ENCODE measurements at regions not wholly inside any gene's neighbourhood (a gene's known extent, or its start where the extent isn't known, plus 50 kb on each side); places are given as distances from the start of the nearest gene placed in this dataset.

DNA sequence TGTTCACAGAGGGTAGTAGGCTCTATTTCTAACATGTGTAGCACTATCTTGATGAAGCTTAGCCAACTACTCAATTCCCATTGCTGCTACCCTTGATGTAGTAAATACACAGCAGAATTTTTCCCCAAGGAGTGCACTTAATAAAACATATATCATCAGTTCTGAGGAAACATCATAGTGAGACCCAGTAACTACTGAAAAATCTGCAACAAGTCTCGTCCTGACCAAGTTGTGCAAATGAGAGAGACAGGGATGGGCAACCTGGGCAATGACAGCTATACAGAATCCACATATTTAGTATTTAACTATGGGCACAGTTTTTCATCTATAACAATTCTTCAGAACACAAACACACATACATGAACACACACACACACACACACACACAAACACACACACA lies 1073.8 kb upstream of the SORCS1 start:
- no peak for TF ChIP-seq POLR2A (IDR thresholded peaks at IDR 0.05)
- TF ChIP-seq, protein P1, sequence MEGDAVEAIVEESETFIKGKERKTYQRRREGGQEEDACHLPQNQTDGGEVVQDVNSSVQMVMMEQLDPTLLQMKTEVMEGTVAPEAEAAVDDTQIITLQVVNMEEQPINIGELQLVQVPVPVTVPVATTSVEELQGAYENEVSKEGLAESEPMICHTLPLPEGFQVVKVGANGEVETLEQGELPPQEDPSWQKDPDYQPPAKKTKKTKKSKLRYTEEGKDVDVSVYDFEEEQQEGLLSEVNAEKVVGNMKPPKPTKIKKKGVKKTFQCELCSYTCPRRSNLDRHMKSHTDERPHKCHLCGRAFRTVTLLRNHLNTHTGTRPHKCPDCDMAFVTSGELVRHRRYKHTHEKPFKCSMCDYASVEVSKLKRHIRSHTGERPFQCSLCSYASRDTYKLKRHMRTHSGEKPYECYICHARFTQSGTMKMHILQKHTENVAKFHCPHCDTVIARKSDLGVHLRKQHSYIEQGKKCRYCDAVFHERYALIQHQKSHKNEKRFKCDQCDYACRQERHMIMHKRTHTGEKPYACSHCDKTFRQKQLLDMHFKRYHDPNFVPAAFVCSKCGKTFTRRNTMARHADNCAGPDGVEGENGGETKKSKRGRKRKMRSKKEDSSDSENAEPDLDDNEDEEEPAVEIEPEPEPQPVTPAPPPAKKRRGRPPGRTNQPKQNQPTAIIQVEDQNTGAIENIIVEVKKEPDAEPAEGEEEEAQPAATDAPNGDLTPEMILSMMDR (IDR thresholded peaks at IDR 0.05), result no peak

All from heart left ventricle (tissue), 13 donors.